ENCODE measurements at regions not wholly inside any gene's neighbourhood (a gene's known extent, or its start where the extent isn't known, plus 50 kb on each side); places are given as distances from the start of the nearest gene placed in this dataset.

DNA sequence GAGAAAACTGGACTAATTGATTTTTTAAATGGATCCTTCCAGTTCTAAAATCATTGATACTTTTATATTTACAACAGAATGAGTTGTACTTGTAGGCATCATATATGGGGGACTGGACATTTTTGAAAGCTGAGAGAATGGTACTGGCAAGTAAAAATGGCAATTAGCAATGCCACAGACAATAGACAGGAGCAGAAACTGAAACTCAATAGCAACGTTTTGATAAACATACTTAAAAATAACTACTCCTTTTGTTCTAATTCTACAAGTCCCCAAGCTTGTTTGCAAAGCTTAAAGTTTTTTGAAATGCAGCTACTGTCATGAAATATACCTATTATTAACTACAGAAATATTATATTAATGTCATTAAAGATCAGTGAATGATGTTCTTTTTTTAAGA, 52.8 kb upstream of the FBXL7 start:
- H3K79me2 ChIP-seq (ENCODE audit: control insufficient read depth, insufficient read depth, low read length), result no peaks in the 10 kb centered on the region
- in situ Hi-C loops (cut with MboI), result no loop called here
- H2AFZ ChIP-seq (ENCODE audit: control insufficient read depth, low read depth, low read length), result no peak overlapping the region
- no peak overlapping the region for H3K4me3 ChIP-seq
- H3K9ac ChIP-seq (ENCODE audit: control insufficient read depth, insufficient read depth, low read length), result no peak overlapping the region
- CTCF ChIA-PET, result no interaction called here
- RAD21 ChIA-PET (ENCODE audit: unreplicated experiment), result no interaction called here
- no peak overlapping the region for H3K4me2 ChIP-seq (ENCODE audit: control insufficient read depth, insufficient read depth)
- no peaks in the 10 kb centered on the region for H3K4me1 ChIP-seq (ENCODE audit: control insufficient read depth, insufficient read depth, low read length)
- POLR2A ChIA-PET, result no interaction called here
- no TSS peak for BruUV-seq (replicated peaks)
- 0% methylated on average over 1 of the region's 1 CpG for WGBS (ENCODE audit: insufficient coverage, insufficient replicate concordance, low lambda C conversion rate, missing lambda C conversion rate)
- TF ChIP-seq, protein P1, sequence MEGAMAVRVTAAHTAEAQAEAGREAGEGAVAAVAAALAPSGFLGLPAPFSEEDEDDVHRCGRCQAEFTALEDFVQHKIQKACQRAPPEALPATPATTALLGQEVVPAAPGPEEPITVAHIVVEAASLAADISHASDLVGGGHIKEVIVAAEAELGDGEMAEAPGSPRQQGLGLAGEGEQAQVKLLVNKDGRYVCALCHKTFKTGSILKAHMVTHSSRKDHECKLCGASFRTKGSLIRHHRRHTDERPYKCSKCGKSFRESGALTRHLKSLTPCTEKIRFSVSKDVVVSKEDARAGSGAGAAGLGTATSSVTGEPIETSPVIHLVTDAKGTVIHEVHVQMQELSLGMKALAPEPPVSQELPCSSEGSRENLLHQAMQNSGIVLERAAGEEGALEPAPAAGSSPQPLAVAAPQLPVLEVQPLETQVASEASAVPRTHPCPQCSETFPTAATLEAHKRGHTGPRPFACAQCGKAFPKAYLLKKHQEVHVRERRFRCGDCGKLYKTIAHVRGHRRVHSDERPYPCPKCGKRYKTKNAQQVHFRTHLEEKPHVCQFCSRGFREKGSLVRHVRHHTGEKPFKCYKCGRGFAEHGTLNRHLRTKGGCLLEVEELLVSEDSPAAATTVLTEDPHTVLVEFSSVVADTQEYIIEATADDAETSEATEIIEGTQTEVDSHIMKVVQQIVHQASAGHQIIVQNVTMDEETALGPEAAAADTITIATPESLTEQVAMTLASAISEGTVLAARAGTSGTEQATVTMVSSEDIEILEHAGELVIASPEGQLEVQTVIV (IDR thresholded peaks at IDR 0.05; ENCODE audit: borderline replicate concordance, partially characterized antibody), result no peak
- no peak for TF ChIP-seq SUPT20H (IDR thresholded peaks at IDR 0.05; ENCODE audit: borderline replicate concordance, control insufficient read depth, low read depth, low read length)
- TF ChIP-seq, protein P2, sequence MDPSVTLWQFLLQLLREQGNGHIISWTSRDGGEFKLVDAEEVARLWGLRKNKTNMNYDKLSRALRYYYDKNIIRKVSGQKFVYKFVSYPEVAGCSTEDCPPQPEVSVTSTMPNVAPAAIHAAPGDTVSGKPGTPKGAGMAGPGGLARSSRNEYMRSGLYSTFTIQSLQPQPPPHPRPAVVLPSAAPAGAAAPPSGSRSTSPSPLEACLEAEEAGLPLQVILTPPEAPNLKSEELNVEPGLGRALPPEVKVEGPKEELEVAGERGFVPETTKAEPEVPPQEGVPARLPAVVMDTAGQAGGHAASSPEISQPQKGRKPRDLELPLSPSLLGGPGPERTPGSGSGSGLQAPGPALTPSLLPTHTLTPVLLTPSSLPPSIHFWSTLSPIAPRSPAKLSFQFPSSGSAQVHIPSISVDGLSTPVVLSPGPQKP (IDR thresholded peaks at IDR 0.05; ENCODE audit: low read depth, low read length), result no peak
- TF ChIP-seq, protein P3, sequence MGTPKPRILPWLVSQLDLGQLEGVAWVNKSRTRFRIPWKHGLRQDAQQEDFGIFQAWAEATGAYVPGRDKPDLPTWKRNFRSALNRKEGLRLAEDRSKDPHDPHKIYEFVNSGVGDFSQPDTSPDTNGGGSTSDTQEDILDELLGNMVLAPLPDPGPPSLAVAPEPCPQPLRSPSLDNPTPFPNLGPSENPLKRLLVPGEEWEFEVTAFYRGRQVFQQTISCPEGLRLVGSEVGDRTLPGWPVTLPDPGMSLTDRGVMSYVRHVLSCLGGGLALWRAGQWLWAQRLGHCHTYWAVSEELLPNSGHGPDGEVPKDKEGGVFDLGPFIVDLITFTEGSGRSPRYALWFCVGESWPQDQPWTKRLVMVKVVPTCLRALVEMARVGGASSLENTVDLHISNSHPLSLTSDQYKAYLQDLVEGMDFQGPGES (IDR thresholded peaks at IDR 0.05), result no peak
- TF ChIP-seq CHD2 (IDR thresholded peaks at IDR 0.05; ENCODE audit: borderline replicate concordance, low read depth, low read length), result no peak
- TF ChIP-seq RAD51 (IDR thresholded peaks at IDR 0.05), result no peak
- TF ChIP-seq KLF5 (IDR thresholded peaks at IDR 0.05; ENCODE audit: partially characterized antibody), result no peak
- no peak for TF ChIP-seq SMC3 (IDR thresholded peaks at IDR 0.05; ENCODE audit: borderline replicate concordance, low read length)
- no peak for TF ChIP-seq SP1 (IDR thresholded peaks at IDR 0.05; ENCODE audit: low read depth, low read length)
- no peak for TF ChIP-seq SMAD1 (IDR thresholded peaks at IDR 0.05; ENCODE audit: low read depth, partially characterized antibody)
- TF ChIP-seq SREBF2 (IDR thresholded peaks at IDR 0.05; ENCODE audit: low read length), result no peak
- TF ChIP-seq POU2F2 (IDR thresholded peaks at IDR 0.05; ENCODE audit: borderline replicate concordance, low read depth, low read length), result no peak
- TF ChIP-seq HDAC6 (IDR thresholded peaks at IDR 0.05; ENCODE audit: unreplicated experiment), result no peak
- TF ChIP-seq NFIC (IDR thresholded peaks at IDR 0.05; ENCODE audit: low read depth, low read length), result no peak
- no peak for TF ChIP-seq KDM1A (IDR thresholded peaks at IDR 0.05; ENCODE audit: borderline replicate concordance)
- no peak for TF ChIP-seq ZNF384 (IDR thresholded peaks at IDR 0.05; ENCODE audit: borderline replicate concordance, low read depth, low read length)
- no peak for TF ChIP-seq EP300 (IDR thresholded peaks at IDR 0.05; ENCODE audit: borderline replicate concordance in 1 of 2, control insufficient read depth in 1 of 2, low read depth in 2 of 2, low read length in 2 of 2)
- no peak for TF ChIP-seq PAX8 (IDR thresholded peaks at IDR 0.05)
- FAIRE-seq (no peak), ATAC-seq (0 out of 3 replicates have a peak, but pooled peaks have one; percentile 34), DNase-seq (ENCODE audit: low read depth, low spot score) (no peak)
- H3K27ac ChIP-seq (ENCODE audit: control insufficient read depth, insufficient read depth), result no peak overlapping the region
- no peaks in the 10 kb centered on the region for H3K27me3 ChIP-seq (replicated peaks in 1 of 2; ENCODE audit: control insufficient read depth in 2 of 2, insufficient read depth in 2 of 2, low read length in 1 of 2)
- SMC1A ChIA-PET (ENCODE audit: uncharacterized antibody, unreplicated experiment), result no interaction called here
- no peaks in the 10 kb centered on the region for H3K9me3 ChIP-seq (replicated peaks; ENCODE audit: control insufficient read depth, insufficient read depth, low read length)
- no peaks in the 10 kb centered on the region for H3K36me3 ChIP-seq (ENCODE audit: control insufficient read depth in 2 of 2, insufficient read depth in 2 of 2, low read length in 1 of 2)
- H4K20me1 ChIP-seq (ENCODE audit: control insufficient read depth, insufficient read depth), result no peaks in the 10 kb centered on the region
- intact Hi-C loops (cut with micrococcal nuclease; ENCODE audit: unreplicated experiment), result no loop called here
